ENCODE measurements at regions not wholly inside any gene's neighbourhood (a gene's known extent, or its start where the extent isn't known, plus 50 kb on each side); places are given as distances from the start of the nearest gene placed in this dataset.

GRCh38 chr7:16365952-16366351 is 55.4 kb downstream of the CRPPA start:
- Histone ChIP-seq H3K27ac (ENCODE audit: low read depth in 1 of 2, low read length in 1 of 2) (no peak overlapping the region), H3K4me1 (ENCODE audit: control insufficient read depth in 5 of 5, insufficient read depth in 5 of 5, low read length in 5 of 5) (no peaks in the 10 kb centered on the region), H3K27me3 (ENCODE audit: control insufficient read depth in 3 of 3, insufficient read depth in 3 of 3, low read length in 2 of 3) (no peaks in the 10 kb centered on the region), H3K4me3 (no peak overlapping the region), H3K36me3 (ENCODE audit: control insufficient read depth in 4 of 4, insufficient read depth in 4 of 4, low read length in 4 of 4) (peaks cover 0 to 5% (median 2%) of the 10 kb centered on the region in 4 donors), H3K9ac (ENCODE audit: insufficient read depth in 1 of 2, low read length in 2 of 2) (no peak overlapping the region), H3K9me3 (ENCODE audit: control insufficient read depth in 4 of 4, insufficient read depth in 3 of 4, low read length in 3 of 4) (peaks cover 0 to 7% (median 2%) of the 10 kb centered on the region in 4 donors)
- DNase-seq (no peak), ATAC-seq (ENCODE audit: insufficient read depth, low FRiP score) (no peak)
- no peak for TF ChIP-seq CTCF (IDR thresholded peaks at IDR 0.05; ENCODE audit: control extremely low read depth, extremely low read depth)
- 82 to 91% methylated on average over 3 of the region's 3 CpGs for WGBS, 2 donors

- DNase-seq (no peak), ATAC-seq (ENCODE audit: insufficient read depth, low FRiP score) (no peak)
- Histone ChIP-seq H3K27ac (ENCODE audit: low read depth in 1 of 2, low read length in 1 of 2) (no peak overlapping the region), H3K9me3 (ENCODE audit: control insufficient read depth in 4 of 4, insufficient read depth in 3 of 4, low read length in 3 of 4) (peaks cover 0 to 2% (median 0%) of the 10 kb centered on the region in 4 donors), H3K4me3 (no peak overlapping the region), H3K9ac (ENCODE audit: insufficient read depth in 1 of 2, low read length in 2 of 2) (no peak overlapping the region), H3K4me1 (ENCODE audit: control insufficient read depth in 5 of 5, insufficient read depth in 5 of 5, low read length in 5 of 5) (no peaks in the 10 kb centered on the region), H3K36me3 (ENCODE audit: control insufficient read depth in 4 of 4, insufficient read depth in 4 of 4, low read length in 4 of 4) (peaks cover 0 to 5% (median 1%) of the 10 kb centered on the region in 4 donors), H3K27me3 (ENCODE audit: control insufficient read depth in 3 of 3, insufficient read depth in 3 of 3, low read length in 2 of 3) (no peaks in the 10 kb centered on the region)
- 58 to 92% methylated on average over 1 of the region's 1 CpG for WGBS, 2 donors
- no peak for TF ChIP-seq CTCF (IDR thresholded peaks at IDR 0.05; ENCODE audit: control extremely low read depth, extremely low read depth)
Measured at GRCh38 chr7:16365177-16365576, 56.2 kb downstream of the CRPPA start.

- no peaks in the 10 kb centered on the region for H3K9me3 ChIP-seq (ENCODE audit: control insufficient read depth in 4 of 4, insufficient read depth in 3 of 4, low read length in 3 of 4)
- peak in 2 of 3 donors; percentile 19 to 51 for DNase-seq
- no peak overlapping the region for H3K4me3 ChIP-seq
- peaks cover 0 to 6% (median 3%) of the 10 kb centered on the region in 5 donors for H3K4me1 ChIP-seq (ENCODE audit: control insufficient read depth in 5 of 5, insufficient read depth in 5 of 5, low read length in 5 of 5)
- no peak for ATAC-seq (ENCODE audit: insufficient read depth, low FRiP score)
- no peak for TF ChIP-seq CTCF (IDR thresholded peaks at IDR 0.05; ENCODE audit: control extremely low read depth, extremely low read depth)
- 66 to 78% methylated on average over 4 of the region's 4 CpGs for WGBS, 2 donors
- no peak overlapping the region for H3K27ac ChIP-seq (ENCODE audit: low read depth in 1 of 2, low read length in 1 of 2)
- H3K27me3 ChIP-seq (ENCODE audit: control insufficient read depth in 3 of 3, insufficient read depth in 3 of 3, low read length in 2 of 3), result no peaks in the 10 kb centered on the region
- no peaks in the 10 kb centered on the region for H3K36me3 ChIP-seq (ENCODE audit: control insufficient read depth in 4 of 4, insufficient read depth in 4 of 4, low read length in 4 of 4)
- H3K9ac ChIP-seq (ENCODE audit: insufficient read depth in 1 of 2, low read length in 2 of 2), result no peak overlapping the region
Measured at GRCh38 chr7:16359216-16359615, 62.1 kb downstream of the CRPPA start.

GRCh38 chr7:16357921-16358320 is 63.4 kb downstream of the CRPPA start:
- 58 to 67% methylated on average over 3 of the region's 3 CpGs for WGBS, 2 donors
- peaks cover 0 to 6% (median 3%) of the 10 kb centered on the region in 5 donors for H3K4me1 ChIP-seq (ENCODE audit: control insufficient read depth in 5 of 5, insufficient read depth in 5 of 5, low read length in 5 of 5)
- no peaks in the 10 kb centered on the region for H3K36me3 ChIP-seq (ENCODE audit: control insufficient read depth in 4 of 4, insufficient read depth in 4 of 4, low read length in 4 of 4)
- TF ChIP-seq CTCF (IDR thresholded peaks at IDR 0.05; ENCODE audit: control extremely low read depth, extremely low read depth), result no peak
- no peak overlapping the region for H3K27ac ChIP-seq (ENCODE audit: low read depth in 1 of 2, low read length in 1 of 2)
- ATAC-seq (ENCODE audit: insufficient read depth, low FRiP score), result no peak
- no peaks in the 10 kb centered on the region for H3K27me3 ChIP-seq (ENCODE audit: control insufficient read depth in 3 of 3, insufficient read depth in 3 of 3, low read length in 2 of 3)
- DNase-seq, result peak in 2 of 3 donors; percentile 16 to 18
- H3K4me3 ChIP-seq, result no peak overlapping the region
- no peaks in the 10 kb centered on the region for H3K9me3 ChIP-seq (ENCODE audit: control insufficient read depth in 4 of 4, insufficient read depth in 3 of 4, low read length in 3 of 4)
- H3K9ac ChIP-seq (ENCODE audit: insufficient read depth in 1 of 2, low read length in 2 of 2), result no peak overlapping the region
